Mesenchymal stem cell (in vitro differentiated cells and primary cell): ENCODE measurements at regions not wholly inside any gene's neighbourhood (a gene's known extent, or its start where the extent isn't known, plus 50 kb on each side); places are given as distances from the start of the nearest gene placed in this dataset.

Source experiments
- DNase-seq: peaks from one replicate; pipeline ENCODE4 v3.0.0-alpha.2; 2013
- H2AFZ ChIP-seq: one replicate; pipeline ENCODE4 v1.6.1; 2013; ENCODE audit warnings: low read depth, mild to moderate bottlenecking, control low read depth, inconsistent platforms, low read length, moderate library complexity
- H2AK5ac ChIP-seq: 2 replicates; pipeline ENCODE4 v1.6.1; 2013; ENCODE audit warnings: low read length, moderate library complexity, mild to moderate bottlenecking, inconsistent platforms; ENCODE audit not compliant: severe bottlenecking
- H2BK120ac ChIP-seq: one replicate; pipeline ENCODE4 v1.6.1; 2013; ENCODE audit warnings: low read depth, mild to moderate bottlenecking, inconsistent platforms, low read length, moderate library complexity
- H2BK12ac ChIP-seq, 2 experiments: one replicate each; pipeline ENCODE4 v1.6.1; 2013; ENCODE audit warnings: inconsistent platforms in 2 of 2, low read length in 2 of 2, mild to moderate bottlenecking in 2 of 2, moderate library complexity in 2 of 2, control low read depth in 1 of 2
- H2BK15ac ChIP-seq: one replicate; pipeline ENCODE4 v1.6.1; 2013; ENCODE audit warnings: mild to moderate bottlenecking, low read depth, inconsistent platforms; ENCODE audit not compliant: poor library complexity, severe bottlenecking
- H2BK5ac ChIP-seq: 2 replicates; pipeline ENCODE4 v1.6.1; 2013; ENCODE audit warnings: low read depth, mild to moderate bottlenecking, low read length, control low read depth, inconsistent platforms; ENCODE audit not compliant: poor library complexity, severe bottlenecking
- H3K14ac ChIP-seq, 2 experiments: one replicate each; pipeline ENCODE4 v1.6.1; 2013; ENCODE audit warnings: inconsistent platforms in 2 of 2, low read length in 2 of 2, control low read depth in 1 of 2, mild to moderate bottlenecking in 1 of 2, moderate library complexity in 1 of 2
- H3K18ac ChIP-seq, 2 experiments: one replicate each; pipeline ENCODE4 v1.6.1; 2013; ENCODE audit warnings: inconsistent platforms in 2 of 2, low read length in 2 of 2, control low read depth in 1 of 2, low read depth in 1 of 2, mild to moderate bottlenecking in 1 of 2
- H3K23ac ChIP-seq, 2 experiments: one replicate each; pipeline ENCODE4 v1.6.1; 2013; ENCODE audit warnings: inconsistent platforms in 2 of 2, low read length in 2 of 2, mild to moderate bottlenecking in 2 of 2, moderate library complexity in 2 of 2, control low read depth in 1 of 2
- H3K27ac ChIP-seq: 2 replicates; pipeline ENCODE4 v1.5.1; 2013; ENCODE audit warnings: mild to moderate bottlenecking, moderate library complexity, low read length, control low read depth, inconsistent platforms; ENCODE audit not compliant: poor library complexity, severe bottlenecking
- H3K27me3 ChIP-seq, 2 experiments: 2 replicates each; pipeline versions ENCODE4 v1.6.1 to v1.7.0; 2013; ENCODE audit warnings: low read length in 2 of 2, mild to moderate bottlenecking in 2 of 2, moderate library complexity in 2 of 2, control low read depth in 1 of 2, inconsistent platforms in 1 of 2; ENCODE audit not compliant: control insufficient read depth in 1 of 2, insufficient read depth in 1 of 2
- H3K36me3 ChIP-seq, 2 experiments: 2 replicates each; pipeline versions ENCODE4 v1.6.1 to v1.7.0; 2013; ENCODE audit warnings: low read length in 2 of 2, control low read depth in 1 of 2, inconsistent platforms in 1 of 2, low read depth in 1 of 2, mild to moderate bottlenecking in 1 of 2; ENCODE audit not compliant: insufficient read depth in 2 of 2, control insufficient read depth in 1 of 2
- H3K4ac ChIP-seq, 2 experiments: one replicate each; pipeline ENCODE4 v1.6.1; 2013; ENCODE audit warnings: inconsistent platforms in 2 of 2, low read length in 2 of 2, mild to moderate bottlenecking in 2 of 2, moderate library complexity in 2 of 2, control low read depth in 1 of 2, low read depth in 1 of 2
- H3K4me1 ChIP-seq: 2 replicates; pipeline ENCODE4 v1.6.1; 2013; ENCODE audit warnings: low read depth, low read length, control low read depth; ENCODE audit not compliant: control insufficient read depth, insufficient read depth
- H3K4me2 ChIP-seq: 2 replicates; pipeline ENCODE4 v1.6.1; 2013; ENCODE audit warnings: low read length, mild to moderate bottlenecking, inconsistent platforms; ENCODE audit not compliant: poor library complexity, severe bottlenecking
- H3K4me3 ChIP-seq, 2 experiments: 2 replicates each; pipeline versions ENCODE4 v1.5.1 to v1.7.0; 2013; ENCODE audit warnings: low read length in 2 of 2, mild to moderate bottlenecking in 2 of 2, control low read depth in 1 of 2, low read depth in 1 of 2; ENCODE audit not compliant: insufficient read depth in 1 of 2
- H3K79me1 ChIP-seq: replicated peaks from 2 replicates; pipeline ENCODE4 v1.6.1; 2013; ENCODE audit warnings: mild to moderate bottlenecking, control low read depth, low read length, inconsistent platforms; ENCODE audit not compliant: poor library complexity, severe bottlenecking
- H3K9ac ChIP-seq: 2 replicates; pipeline ENCODE4 v1.7.0; 2013; ENCODE audit warnings: mild to moderate bottlenecking, low read length, moderate library complexity
- H3K9me3 ChIP-seq: 2 replicates; pipeline ENCODE4 v1.7.0; 2013; ENCODE audit warnings: mild to moderate bottlenecking, low read length; ENCODE audit not compliant: control insufficient read depth
- H4K8ac ChIP-seq: one replicate; pipeline ENCODE4 v1.6.1; 2013; ENCODE audit warnings: inconsistent platforms, mild to moderate bottlenecking, low read length, moderate library complexity
- H4K91ac ChIP-seq: one replicate; pipeline ENCODE4 v1.6.1; 2013; ENCODE audit warnings: mild to moderate bottlenecking, low read length, inconsistent platforms
- WGBS: methylation state at CpG from one replicate; pipeline ENCODE4 v1.1.7; 2013; ENCODE audit warnings: mixed read lengths; 5-methylcytosine and 5-hydroxymethylcytosine counted together

DNA sequence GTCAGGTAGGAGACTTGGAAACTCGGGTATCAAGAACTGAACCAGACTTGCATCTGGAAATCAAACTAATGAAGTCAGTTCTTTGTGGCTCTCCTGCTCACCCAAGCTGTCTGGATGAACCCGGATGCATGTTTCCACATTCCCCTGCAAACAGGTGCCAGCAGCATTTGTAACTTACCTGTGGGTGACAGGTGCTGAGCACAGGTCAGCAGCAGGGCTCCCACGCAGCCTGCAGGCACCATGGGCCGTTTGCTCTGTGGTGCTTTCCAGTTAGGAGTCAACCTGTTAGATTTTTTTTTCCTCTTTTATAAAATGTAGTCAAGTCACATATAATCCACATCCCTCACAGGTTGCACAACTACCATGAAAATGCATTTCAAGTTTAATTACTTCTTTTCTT, 385.6 kb upstream of the ADGRL3 start:
- Histone ChIP-seq H3K4me1 (no peaks in the 10 kb centered on the region), H3K27me3 (no peaks in the 10 kb centered on the region), H3K36me3 (no peaks in the 10 kb centered on the region), H3K4me2 (no peak overlapping the region), H2BK12ac (no peak overlapping the region), H2BK120ac (no peak overlapping the region), H4K8ac (no peak overlapping the region), H3K4ac (no peak overlapping the region), H3K4me3 (no peak overlapping the region), H2BK15ac (no peak overlapping the region), H3K27ac (no peak overlapping the region), H3K23ac (no peak overlapping the region), H2BK5ac (no peak overlapping the region), H3K9ac (no peak overlapping the region), H3K18ac (no peak overlapping the region), H4K91ac (no peak overlapping the region), H3K79me1 (no peaks in the 10 kb centered on the region), H3K14ac (no peak overlapping the region), H2AFZ (no peak overlapping the region), H2AK5ac (no peak overlapping the region), H3K9me3 (no peaks in the 10 kb centered on the region)
- DNase-seq = no peak
- WGBS = 81% methylated on average over 4 of the region's 4 CpGs

DNA sequence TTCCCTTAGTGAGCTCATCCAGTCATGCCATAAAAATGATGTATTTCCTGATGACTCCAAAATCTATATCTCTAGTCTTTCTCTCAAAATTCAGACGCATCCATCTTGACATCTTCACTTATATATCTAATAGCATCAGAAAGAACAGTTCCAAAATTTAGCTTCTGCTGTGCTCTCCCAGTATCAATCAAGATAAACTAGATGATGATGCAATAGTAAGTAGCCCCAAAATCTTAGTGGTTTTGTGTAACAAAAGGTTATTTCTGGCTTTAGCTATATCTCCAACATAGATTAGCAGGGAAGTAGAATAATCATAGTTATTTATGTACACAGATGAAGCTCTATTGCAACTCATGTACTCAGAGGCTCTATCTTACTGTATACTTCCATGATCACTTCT, 382.5 kb upstream of the ADGRL3 start:
- no peak overlapping the region for H2AK5ac ChIP-seq
- no peaks in the 10 kb centered on the region for H3K36me3 ChIP-seq
- H3K4me3 ChIP-seq = no peak overlapping the region
- H3K9me3 ChIP-seq = no peaks in the 10 kb centered on the region
- no peaks in the 10 kb centered on the region for H3K79me1 ChIP-seq
- no peak overlapping the region for H3K4me2 ChIP-seq
- WGBS = 55% methylated on average over 1 of the region's 1 CpG
- H3K27ac ChIP-seq = no peak overlapping the region
- no peak overlapping the region for H2BK120ac ChIP-seq
- no peak overlapping the region for H3K23ac ChIP-seq
- H2AFZ ChIP-seq = no peak overlapping the region
- H3K4ac ChIP-seq = no peak overlapping the region
- H3K18ac ChIP-seq = no peak overlapping the region
- H4K91ac ChIP-seq = no peak overlapping the region
- H2BK15ac ChIP-seq = no peak overlapping the region
- DNase-seq = no peak
- no peak overlapping the region for H3K9ac ChIP-seq
- H3K14ac ChIP-seq = no peak overlapping the region
- peaks cover 1% of the 10 kb centered on the region for H3K4me1 ChIP-seq
- H2BK12ac ChIP-seq = no peak overlapping the region
- no peak overlapping the region for H4K8ac ChIP-seq
- no peaks in the 10 kb centered on the region for H3K27me3 ChIP-seq
- no peak overlapping the region for H2BK5ac ChIP-seq

DNA sequence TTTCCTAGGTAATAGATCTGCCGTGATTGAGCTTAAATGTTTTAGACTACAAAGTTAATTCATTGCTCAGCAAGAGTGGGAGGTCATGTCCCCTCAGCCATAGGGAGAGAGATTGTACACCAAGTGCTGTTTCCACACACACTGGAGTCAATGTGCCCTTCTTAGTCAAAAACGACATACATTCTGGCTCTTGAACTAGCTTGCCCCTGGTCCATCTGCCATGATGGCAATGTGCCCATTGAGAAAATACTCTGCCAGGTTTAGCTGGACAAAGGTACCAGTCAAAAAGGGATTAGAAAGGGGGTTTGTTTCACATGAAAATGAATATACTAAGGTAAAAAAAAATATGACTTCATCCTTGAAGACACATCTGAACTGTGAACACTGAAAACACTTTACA, 377.1 kb upstream of the ADGRL3 start:
- H3K27ac ChIP-seq = no peak overlapping the region
- H3K23ac ChIP-seq = no peak overlapping the region
- H2BK12ac ChIP-seq = no peak overlapping the region
- H2BK5ac ChIP-seq = no peak overlapping the region
- H2BK120ac ChIP-seq = no peak overlapping the region
- WGBS = 89% methylated on average over 2 of the region's 2 CpGs
- no peak overlapping the region for H2AK5ac ChIP-seq
- no peak overlapping the region for H2AFZ ChIP-seq
- no peak overlapping the region for H4K8ac ChIP-seq
- H3K9me3 ChIP-seq = no peaks in the 10 kb centered on the region
- H3K14ac ChIP-seq = peak overlapping the region in 1 of 2 experiments; percentile 3
- H3K79me1 ChIP-seq = no peaks in the 10 kb centered on the region
- H3K4me1 ChIP-seq = peaks cover 1% of the 10 kb centered on the region
- H3K4ac ChIP-seq = no peak overlapping the region
- no peak overlapping the region for H3K18ac ChIP-seq
- H3K36me3 ChIP-seq = no peaks in the 10 kb centered on the region
- H3K27me3 ChIP-seq = no peaks in the 10 kb centered on the region
- H3K4me2 ChIP-seq = no peak overlapping the region
- H3K9ac ChIP-seq = no peak overlapping the region
- H2BK15ac ChIP-seq = no peak overlapping the region
- DNase-seq = no peak
- H4K91ac ChIP-seq = no peak overlapping the region
- H3K4me3 ChIP-seq = no peak overlapping the region

DNA sequence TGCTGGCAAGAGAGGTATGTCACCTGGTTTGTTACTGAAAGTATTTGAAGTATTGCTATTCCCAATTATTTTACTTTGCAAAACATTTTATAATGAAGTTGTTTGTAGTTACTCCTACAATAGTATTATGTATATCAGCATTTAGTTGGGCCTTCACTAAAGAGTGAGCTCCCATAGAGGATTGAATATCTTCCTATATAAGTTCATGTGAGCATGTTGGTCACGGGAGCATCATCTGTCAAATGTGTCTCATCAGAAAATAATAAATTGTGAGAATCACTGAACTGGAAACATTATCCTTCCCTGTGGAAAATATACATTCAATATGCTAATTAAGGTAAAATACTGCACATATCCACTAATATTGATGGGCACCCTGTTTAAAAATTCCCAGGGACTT, 360.1 kb upstream of the ADGRL3 start:
- DNase-seq = no peak
- H3K79me1 ChIP-seq = no peaks in the 10 kb centered on the region

More for the DNA sequence above, 360.1 kb upstream of the ADGRL3 start:
- Histone ChIP-seq H4K8ac (no peak overlapping the region), H3K9ac (no peak overlapping the region), H3K36me3 (no peaks in the 10 kb centered on the region), H3K4me3 (no peak overlapping the region), H3K23ac (no peak overlapping the region), H2BK15ac (no peak overlapping the region), H2BK12ac (no peak overlapping the region), H3K4me1 (no peaks in the 10 kb centered on the region), H3K18ac (no peak overlapping the region), H3K14ac (no peak overlapping the region), H3K27me3 (no peaks in the 10 kb centered on the region), H3K4me2 (no peak overlapping the region), H2AK5ac (no peak overlapping the region), H3K27ac (no peak overlapping the region), H2AFZ (no peak overlapping the region), H4K91ac (no peak overlapping the region), H3K4ac (no peak overlapping the region), H3K9me3 (no peaks in the 10 kb centered on the region), H2BK120ac (no peak overlapping the region), H2BK5ac (no peak overlapping the region)
- WGBS = no CpG with 5 or more reads among the region's 1 CpG
